SK-N-SH treated with all-trans-retinoic acid at 6 μM for 48 hours (cell line): ENCODE measurements at regions not wholly inside any gene's neighbourhood (a gene's known extent, or its start where the extent isn't known, plus 50 kb on each side); places are given as distances from the start of the nearest gene placed in this dataset.

Source experiments
- ARNTL ChIP-seq: fragments of 450-650 bp; formaldehyde crosslinking; IDR thresholded peaks from 2 replicates; pipeline ENCODE4 v1.5.0; 2020; ENCODE audit warnings: low read depth, mild to moderate bottlenecking, moderate library complexity, borderline replicate concordance
- BACH2 ChIP-seq: fragments of 250-450 bp; sonication (Bioruptor Pico); IDR thresholded peaks from 2 replicates; pipeline ENCODE4 v1.9.0; 2021; ENCODE audit warnings: mild to moderate bottlenecking, borderline replicate concordance
- ESRRG ChIP-seq: fragments of 250-450 bp; sonication (Bioruptor Pico); IDR thresholded peaks from 2 replicates; pipeline ENCODE4 v1.6.1; 2021; ENCODE audit warnings: mild to moderate bottlenecking
- GLIS3 ChIP-seq: fragments of 250-450 bp; sonication (Bioruptor Pico); IDR thresholded peaks from 2 replicates; pipeline ENCODE4 v1.5.0; 2020; ENCODE audit warnings: mild to moderate bottlenecking, moderate library complexity
- OSR1 ChIP-seq: fragments of 250-450 bp; sonication (Bioruptor Pico); IDR thresholded peaks from 2 replicates; pipeline ENCODE4 v1.8.0; 2022; ENCODE audit warnings: moderate library complexity, mild to moderate bottlenecking, inconsistent platforms
- PPARA ChIP-seq: fragments of 250-450 bp; sonication (Bioruptor Pico); IDR thresholded peaks from 2 replicates; pipeline ENCODE4 v1.5.0; 2020; ENCODE audit warnings: mild to moderate bottlenecking, borderline replicate concordance
- RARB ChIP-seq: fragments of 250-450 bp; sonication (Bioruptor Pico); IDR thresholded peaks from 2 replicates; pipeline ENCODE4 v1.8.0; 2021; ENCODE audit warnings: mild to moderate bottlenecking, moderate library complexity
- TCF4 ChIP-seq: fragments of 250-450 bp; sonication (Bioruptor Pico); IDR thresholded peaks from 2 replicates; pipeline ENCODE4 v1.8.0; 2021; ENCODE audit warnings: mild to moderate bottlenecking, moderate library complexity, borderline replicate concordance
- TOX ChIP-seq: fragments of 250-450 bp; sonication (Bioruptor Pico); IDR thresholded peaks from 2 replicates; pipeline ENCODE4 v1.8.0; 2021; ENCODE audit warnings: mild to moderate bottlenecking, moderate library complexity, borderline replicate concordance
- ZFP30 ChIP-seq: fragments of 450-650 bp; formaldehyde crosslinking; IDR thresholded peaks from 2 replicates; pipeline ENCODE4 v1.5.0; 2022; ENCODE audit warnings: mild to moderate bottlenecking, moderate library complexity
- ZNF565 ChIP-seq: fragments of 450-650 bp; formaldehyde crosslinking; conservative IDR thresholded peaks from 2 replicates; pipeline ENCODE4 v1.5.0; 2020; ENCODE audit warnings: low read depth, mild to moderate bottlenecking, moderate library complexity
- ZNF70 ChIP-seq: fragments of 450-650 bp; formaldehyde crosslinking; IDR thresholded peaks from 2 replicates; pipeline ENCODE4 v1.5.0; 2020; ENCODE audit warnings: mild to moderate bottlenecking, moderate library complexity
- TF ChIP-seq, protein P1 (sequence below): fragments of 250-450 bp; sonication (Bioruptor Pico); IDR thresholded peaks from 2 replicates; pipeline ENCODE4 v1.8.0; 2020; ENCODE audit warnings: mild to moderate bottlenecking, moderate library complexity, borderline replicate concordance

DNA sequence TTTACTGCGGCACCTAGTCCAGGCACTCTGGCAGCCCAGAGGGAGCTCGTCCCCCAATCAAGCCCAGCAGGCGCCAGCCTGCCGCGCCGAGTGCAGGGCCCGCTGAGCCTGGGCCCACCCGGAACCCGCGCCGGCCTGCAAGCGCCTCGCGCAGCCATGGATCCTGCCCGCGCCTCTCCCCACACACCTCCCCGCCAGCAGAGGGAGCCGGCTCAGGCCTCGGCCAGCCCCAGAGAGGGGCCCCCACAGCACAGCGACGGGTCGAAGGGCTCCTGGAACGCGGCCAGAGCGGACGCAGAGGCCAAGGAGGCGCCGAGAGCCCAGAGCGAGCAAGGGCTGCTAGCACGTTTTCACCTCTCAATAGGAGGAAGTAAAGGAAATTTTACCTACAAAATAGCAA lies 767.0 kb downstream of the MRPL39 start:
- TF ChIP-seq, protein P1, sequence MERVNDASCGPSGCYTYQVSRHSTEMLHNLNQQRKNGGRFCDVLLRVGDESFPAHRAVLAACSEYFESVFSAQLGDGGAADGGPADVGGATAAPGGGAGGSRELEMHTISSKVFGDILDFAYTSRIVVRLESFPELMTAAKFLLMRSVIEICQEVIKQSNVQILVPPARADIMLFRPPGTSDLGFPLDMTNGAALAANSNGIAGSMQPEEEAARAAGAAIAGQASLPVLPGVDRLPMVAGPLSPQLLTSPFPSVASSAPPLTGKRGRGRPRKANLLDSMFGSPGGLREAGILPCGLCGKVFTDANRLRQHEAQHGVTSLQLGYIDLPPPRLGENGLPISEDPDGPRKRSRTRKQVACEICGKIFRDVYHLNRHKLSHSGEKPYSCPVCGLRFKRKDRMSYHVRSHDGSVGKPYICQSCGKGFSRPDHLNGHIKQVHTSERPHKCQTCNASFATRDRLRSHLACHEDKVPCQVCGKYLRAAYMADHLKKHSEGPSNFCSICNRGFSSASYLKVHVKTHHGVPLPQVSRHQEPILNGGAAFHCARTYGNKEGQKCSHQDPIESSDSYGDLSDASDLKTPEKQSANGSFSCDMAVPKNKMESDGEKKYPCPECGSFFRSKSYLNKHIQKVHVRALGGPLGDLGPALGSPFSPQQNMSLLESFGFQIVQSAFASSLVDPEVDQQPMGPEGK (CRISPR knock-in tag): no peak
- TF ChIP-seq ZNF565 (CRISPR knock-in tag) (no peak), ARNTL (no peak), TCF4 (no peak), BACH2 (CRISPR knock-in tag) (no peak), ZFP30 (CRISPR knock-in tag) (no peak), OSR1 (CRISPR knock-in tag) (no peak), ZNF70 (CRISPR knock-in tag) (no peak), ESRRG (no peak), RARB (no peak), GLIS3 (CRISPR knock-in tag) (no peak), TOX (CRISPR knock-in tag) (no peak), PPARA (CRISPR knock-in tag) (no peak)
